ENCODE measurements at regions not wholly inside any gene's neighbourhood (a gene's known extent, or its start where the extent isn't known, plus 50 kb on each side); places are given as distances from the start of the nearest gene placed in this dataset.

GRCh38 chr14:51473808-51474565 is 177.7 kb upstream of the FRMD6 start:
- H3K4me1 ChIP-seq (ENCODE audit: control insufficient read depth, insufficient read depth, low read length) = peaks cover 8% of the 10 kb centered on the region
- H3K9me3 ChIP-seq (ENCODE audit: control insufficient read depth, insufficient read depth, low read depth, low read length) = no peaks in the 10 kb centered on the region
- TF ChIP-seq ZNF571 (tag by site-specific recombination; IDR thresholded peaks at IDR 0.05) (no peak), ZNF148 (tag by site-specific recombination; IDR thresholded peaks at IDR 0.05; ENCODE audit: borderline replicate concordance) (no peak), ZNF202 (tag by site-specific recombination; IDR thresholded peaks at IDR 0.05; ENCODE audit: borderline replicate concordance) (no peak), ZNF121 (tag by site-specific recombination; IDR thresholded peaks at IDR 0.05) (no peak), SETDB1 (IDR thresholded peaks at IDR 0.05; ENCODE audit: insufficient read length, low read length) (no peak), IKZF3 (tag by site-specific recombination; IDR thresholded peaks at IDR 0.05) (no peak), ZNF792 (tag by site-specific recombination; IDR thresholded peaks at IDR 0.05) (no peak), ZNF529 (tag by site-specific recombination; IDR thresholded peaks at IDR 0.05; ENCODE audit: insufficient replicate concordance) (no peak), ZFHX2 (tag by site-specific recombination; conservative IDR thresholded peaks at IDR 0.05) (no peak), ZNF704 (tag by site-specific recombination; IDR thresholded peaks at IDR 0.05) (no peak), ZNF114 (tag by site-specific recombination; IDR thresholded peaks at IDR 0.05) (no peak), ZNF280D (tag by site-specific recombination; IDR thresholded peaks at IDR 0.05) (no peak), ZNF248 (tag by site-specific recombination; IDR thresholded peaks at IDR 0.05) (no peak), GLIS2 (tag by site-specific recombination; IDR thresholded peaks at IDR 0.05) (no peak), PRDM1 (tag by site-specific recombination; IDR thresholded peaks at IDR 0.05) (no peak)
- ChIA-PET POLR2A (no interaction called here), CTCF (interaction anchor here (0.7 kb wide), 1 partner anchor 47 kb away, joined by 3 read pairs; no protein-coding TSS in a partner anchor)
- H3K36me3 ChIP-seq (ENCODE audit: control insufficient read depth in 2 of 2, insufficient read depth in 1 of 2, low read length in 2 of 2) = no peaks in the 10 kb centered on the region
- no peak overlapping the region for H3K27ac ChIP-seq (ENCODE audit: extremely low read depth, low read depth, low read length)
- no peak overlapping the region for H3K4me3 ChIP-seq (ENCODE audit: low read depth, low read length)

DNA sequence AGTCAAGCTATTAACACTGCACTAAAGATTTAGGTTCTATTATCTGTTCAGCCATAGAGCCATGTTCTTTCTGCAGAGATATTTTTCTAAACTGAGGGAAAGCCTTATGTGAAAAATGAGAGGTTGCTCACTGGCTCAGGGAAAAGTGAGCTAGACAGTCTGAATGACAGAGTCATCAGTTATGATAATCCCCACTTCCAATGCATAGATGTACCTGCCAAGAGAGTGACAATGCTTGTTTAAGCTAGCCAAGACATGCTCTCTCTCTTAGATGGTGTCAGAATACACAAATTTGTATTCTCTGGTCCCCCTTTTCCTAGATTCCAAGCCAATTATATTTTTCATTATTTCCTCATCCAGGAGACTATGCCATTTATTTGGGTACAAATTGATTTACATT is 176.9 kb upstream of the FRMD6 start:
- Histone ChIP-seq H3K9me3 (ENCODE audit: control insufficient read depth, insufficient read depth, low read depth, low read length) (no peaks in the 10 kb centered on the region), H3K27ac (ENCODE audit: extremely low read depth, low read depth, low read length) (no peak overlapping the region), H3K4me1 (ENCODE audit: control insufficient read depth, insufficient read depth, low read length) (peaks cover 8% of the 10 kb centered on the region), H3K4me3 (ENCODE audit: low read depth, low read length) (no peak overlapping the region), H3K36me3 (ENCODE audit: control insufficient read depth in 2 of 2, insufficient read depth in 1 of 2, low read length in 2 of 2) (no peaks in the 10 kb centered on the region)
- ChIA-PET POLR2A (no interaction called here), CTCF (no interaction called here)
- no peak for TF ChIP-seq ZNF777 (tag by site-specific recombination; IDR thresholded peaks at IDR 0.05; ENCODE audit: borderline replicate concordance)
- no peak for TF ChIP-seq ZNF16 (tag by site-specific recombination; IDR thresholded peaks at IDR 0.05; ENCODE audit: low read depth)
- no peak for TF ChIP-seq ZNF544 (tag by site-specific recombination; IDR thresholded peaks at IDR 0.05)
- TF ChIP-seq, protein P1, sequence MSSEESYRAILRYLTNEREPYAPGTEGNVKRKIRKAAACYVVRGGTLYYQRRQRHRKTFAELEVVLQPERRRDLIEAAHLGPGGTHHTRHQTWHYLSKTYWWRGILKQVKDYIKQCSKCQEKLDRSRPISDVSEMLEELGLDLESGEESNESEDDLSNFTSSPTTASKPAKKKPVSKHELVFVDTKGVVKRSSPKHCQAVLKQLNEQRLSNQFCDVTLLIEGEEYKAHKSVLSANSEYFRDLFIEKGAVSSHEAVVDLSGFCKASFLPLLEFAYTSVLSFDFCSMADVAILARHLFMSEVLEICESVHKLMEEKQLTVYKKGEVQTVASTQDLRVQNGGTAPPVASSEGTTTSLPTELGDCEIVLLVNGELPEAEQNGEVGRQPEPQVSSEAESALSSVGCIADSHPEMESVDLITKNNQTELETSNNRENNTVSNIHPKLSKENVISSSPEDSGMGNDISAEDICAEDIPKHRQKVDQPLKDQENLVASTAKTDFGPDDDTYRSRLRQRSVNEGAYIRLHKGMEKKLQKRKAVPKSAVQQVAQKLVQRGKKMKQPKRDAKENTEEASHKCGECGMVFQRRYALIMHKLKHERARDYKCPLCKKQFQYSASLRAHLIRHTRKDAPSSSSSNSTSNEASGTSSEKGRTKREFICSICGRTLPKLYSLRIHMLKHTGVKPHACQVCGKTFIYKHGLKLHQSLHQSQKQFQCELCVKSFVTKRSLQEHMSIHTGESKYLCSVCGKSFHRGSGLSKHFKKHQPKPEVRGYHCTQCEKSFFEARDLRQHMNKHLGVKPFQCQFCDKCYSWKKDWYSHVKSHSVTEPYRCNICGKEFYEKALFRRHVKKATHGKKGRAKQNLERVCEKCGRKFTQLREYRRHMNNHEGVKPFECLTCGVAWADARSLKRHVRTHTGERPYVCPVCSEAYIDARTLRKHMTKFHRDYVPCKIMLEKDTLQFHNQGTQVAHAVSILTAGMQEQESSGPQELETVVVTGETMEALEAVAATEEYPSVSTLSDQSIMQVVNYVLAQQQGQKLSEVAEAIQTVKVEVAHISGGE (tag by site-specific recombination; conservative IDR thresholded peaks at IDR 0.05; ENCODE audit: low read depth) = no peak
- no peak for TF ChIP-seq ZNF121 (tag by site-specific recombination; IDR thresholded peaks at IDR 0.05)
- TF ChIP-seq ZNF23 (tag by site-specific recombination; IDR thresholded peaks at IDR 0.05; ENCODE audit: borderline replicate concordance) = no peak
- no peak for TF ChIP-seq ZNF155 (tag by site-specific recombination; IDR thresholded peaks at IDR 0.05)
- TF ChIP-seq, protein P2, sequence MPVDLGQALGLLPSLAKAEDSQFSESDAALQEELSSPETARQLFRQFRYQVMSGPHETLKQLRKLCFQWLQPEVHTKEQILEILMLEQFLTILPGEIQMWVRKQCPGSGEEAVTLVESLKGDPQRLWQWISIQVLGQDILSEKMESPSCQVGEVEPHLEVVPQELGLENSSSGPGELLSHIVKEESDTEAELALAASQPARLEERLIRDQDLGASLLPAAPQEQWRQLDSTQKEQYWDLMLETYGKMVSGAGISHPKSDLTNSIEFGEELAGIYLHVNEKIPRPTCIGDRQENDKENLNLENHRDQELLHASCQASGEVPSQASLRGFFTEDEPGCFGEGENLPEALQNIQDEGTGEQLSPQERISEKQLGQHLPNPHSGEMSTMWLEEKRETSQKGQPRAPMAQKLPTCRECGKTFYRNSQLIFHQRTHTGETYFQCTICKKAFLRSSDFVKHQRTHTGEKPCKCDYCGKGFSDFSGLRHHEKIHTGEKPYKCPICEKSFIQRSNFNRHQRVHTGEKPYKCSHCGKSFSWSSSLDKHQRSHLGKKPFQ (tag by site-specific recombination; IDR thresholded peaks at IDR 0.05) = no peak
